ENCODE measurements at regions not wholly inside any gene's neighbourhood (a gene's known extent, or its start where the extent isn't known, plus 50 kb on each side); places are given as distances from the start of the nearest gene placed in this dataset.

DNA sequence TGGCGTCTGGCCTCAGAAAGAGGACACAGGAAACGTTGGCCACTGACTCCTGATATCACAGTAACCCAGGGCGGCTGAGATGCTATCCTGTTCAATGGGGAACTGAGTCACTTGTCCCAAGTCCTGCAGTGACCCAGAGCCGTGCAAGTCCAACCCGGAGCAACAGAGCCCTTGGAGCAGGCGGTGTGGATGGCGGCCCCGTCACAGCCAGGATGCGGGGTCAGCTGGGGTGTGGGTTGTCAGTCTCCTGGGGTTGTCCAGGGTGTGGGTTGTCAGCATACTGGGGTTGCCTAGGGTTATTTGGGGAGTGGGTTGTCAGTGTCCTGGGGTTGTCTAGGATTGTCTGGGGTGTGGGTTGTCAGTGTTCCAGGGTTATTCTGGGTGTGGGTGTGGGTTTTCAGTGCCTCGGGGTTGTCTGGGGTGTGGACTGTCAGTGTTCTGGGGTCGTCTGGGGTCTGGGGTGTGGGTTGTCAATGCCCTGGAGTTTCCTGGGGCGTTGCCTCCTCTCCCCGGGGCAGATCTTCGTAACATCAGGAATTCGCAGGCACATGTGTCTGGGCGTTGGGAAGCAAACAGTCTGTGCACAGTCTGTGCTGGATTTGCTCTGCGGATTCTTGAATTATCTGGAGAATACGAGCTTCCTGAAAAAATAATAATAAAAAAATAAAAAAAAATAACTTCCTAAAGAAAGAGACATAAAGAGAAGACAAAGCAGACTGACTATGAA, 257.5 kb downstream of the PARP8 start:
- Histone ChIP-seq H3K18ac (ENCODE audit: extremely low read depth, low read length) (no peak overlapping the region), H3K27ac (ENCODE audit: low read depth, low read length) (no peak overlapping the region), H3K4ac (replicated peaks; ENCODE audit: insufficient read length, low read depth, low read length) (no peak overlapping the region), H3K4me1 (replicated peaks in 1 of 4; ENCODE audit: control insufficient read depth in 3 of 4, insufficient read depth in 4 of 4, low read length in 3 of 4) (peaks cover 0 to 2% (median 0%) of the 10 kb centered on the region in 4 experiments; a peak in 1 of 7 replicates), H2BK120ac (replicated peaks; ENCODE audit: low read depth, low read length) (no peak overlapping the region), H2BK12ac (ENCODE audit: low read depth, low read length) (no peak overlapping the region), H3K23me2 (ENCODE audit: low read depth, low read length) (no peaks in the 10 kb centered on the region), H2BK20ac (ENCODE audit: low read length) (no peak overlapping the region), H3K9me3 (ENCODE audit: insufficient read depth in 2 of 2, low read depth in 1 of 2, low read length in 1 of 2) (no peaks in the 10 kb centered on the region), H2AFZ (ENCODE audit: low read length) (no peak overlapping the region; the same call in 1 of the 2 replicates), H4K8ac (ENCODE audit: extremely low read depth, insufficient read depth, low read length) (no peak overlapping the region; the same call in 1 of the 2 replicates), H3K23ac (ENCODE audit: insufficient read length) (no peak overlapping the region), H3K4me3 (ENCODE audit: extremely low read depth in 1 of 4, insufficient read depth in 2 of 4, low read depth in 3 of 4, low read length in 4 of 4) (no peak overlapping the region), H4K5ac (ENCODE audit: insufficient read length, low read depth, low read length) (no peak overlapping the region), H3K79me2 (ENCODE audit: control insufficient read depth in 1 of 2, insufficient read depth in 2 of 2, low read length in 2 of 2) (no peaks in the 10 kb centered on the region), H4K91ac (replicated peaks; ENCODE audit: insufficient read length, low read length) (no peak overlapping the region), H4K20me1 (replicated peaks in 1 of 2; ENCODE audit: control insufficient read depth in 1 of 2, insufficient read depth in 2 of 2, low read length in 2 of 2) (no peaks in the 10 kb centered on the region), H2BK15ac (ENCODE audit: low read length) (no peak overlapping the region), H2BK5ac (ENCODE audit: low read depth, low read length) (no peak overlapping the region), H3K36me3 (ENCODE audit: control insufficient read depth in 2 of 4, insufficient read depth in 4 of 4, low read length in 3 of 4) (no peaks in the 10 kb centered on the region), H2AK5ac (ENCODE audit: low read depth, low read length) (no peak overlapping the region), H3K14ac (ENCODE audit: insufficient read length) (no peak overlapping the region), H3K79me1 (ENCODE audit: low read depth, low read length) (no peaks in the 10 kb centered on the region), H3K9ac (replicated peaks in 1 of 4; ENCODE audit: extremely low read depth in 1 of 4, low read depth in 3 of 4, low read length in 3 of 4) (no peak overlapping the region), H3K4me2 (ENCODE audit: insufficient read depth in 1 of 2, low read depth in 2 of 2, low read length in 2 of 2) (no peak overlapping the region), H3K56ac (replicated peaks; ENCODE audit: insufficient read length, low read depth, low read length) (no peak overlapping the region), H3K27me3 (replicated peaks in 1 of 4; ENCODE audit: control insufficient read depth in 3 of 4, extremely low read depth in 1 of 4, insufficient read depth in 3 of 4, low read length in 3 of 4) (no peaks in the 10 kb centered on the region)
- no peak for DNase-seq (ENCODE audit: low read depth in 1 of 2, low spot score in 2 of 2)
- no peak for FAIRE-seq
- TF ChIP-seq CEBPB (IDR thresholded peaks at IDR 0.05; ENCODE audit: low read depth, low read length), result no peak
- TF ChIP-seq KDM4A (IDR thresholded peaks at IDR 0.05; ENCODE audit: low read depth, low read length, severe bottlenecking), result no peak
- TF ChIP-seq CBX8 (IDR thresholded peaks at IDR 0.05; ENCODE audit: borderline replicate concordance, low read depth, low read length), result no peak
- TF ChIP-seq BACH1 (IDR thresholded peaks at IDR 0.05; ENCODE audit: low read length), result no peak
- TF ChIP-seq, protein P1, sequence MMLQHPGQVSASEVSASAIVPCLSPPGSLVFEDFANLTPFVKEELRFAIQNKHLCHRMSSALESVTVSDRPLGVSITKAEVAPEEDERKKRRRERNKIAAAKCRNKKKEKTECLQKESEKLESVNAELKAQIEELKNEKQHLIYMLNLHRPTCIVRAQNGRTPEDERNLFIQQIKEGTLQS (IDR thresholded peaks at IDR 0.05; ENCODE audit: insufficient read depth, low read depth, low read length), result no peak
- TF ChIP-seq NRF1 (IDR thresholded peaks at IDR 0.05; ENCODE audit: low read depth, low read length), result no peak
- no peak for TF ChIP-seq BRCA1 (IDR thresholded peaks at IDR 0.05; ENCODE audit: low read depth, low read length)
- no peak for TF ChIP-seq TEAD4 (IDR thresholded peaks at IDR 0.05; ENCODE audit: low read depth, low read length)
- TF ChIP-seq SAP30 (IDR thresholded peaks at IDR 0.05; ENCODE audit: insufficient read depth, insufficient replicate concordance, low read length), result no peak
- TF ChIP-seq, protein P2, sequence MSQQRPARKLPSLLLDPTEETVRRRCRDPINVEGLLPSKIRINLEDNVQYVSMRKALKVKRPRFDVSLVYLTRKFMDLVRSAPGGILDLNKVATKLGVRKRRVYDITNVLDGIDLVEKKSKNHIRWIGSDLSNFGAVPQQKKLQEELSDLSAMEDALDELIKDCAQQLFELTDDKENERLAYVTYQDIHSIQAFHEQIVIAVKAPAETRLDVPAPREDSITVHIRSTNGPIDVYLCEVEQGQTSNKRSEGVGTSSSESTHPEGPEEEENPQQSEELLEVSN (IDR thresholded peaks at IDR 0.05), result no peak
- no peak for TF ChIP-seq NANOG (IDR thresholded peaks at IDR 0.05; ENCODE audit: insufficient read depth, low read depth, low read length, poor library complexity, severe bottlenecking)
- no peak for TF ChIP-seq SIN3A (conservative IDR thresholded peaks at IDR 0.05 in 1 of 2, IDR thresholded peaks at IDR 0.05 in 1 of 2; ENCODE audit: low read depth in 1 of 2, low read length in 2 of 2)
- WGBS, 2 experiments (ENCODE audit: extremely low coverage in 1 of 2, insufficient coverage in 1 of 2, insufficient read length in 1 of 2, insufficient replicate concordance in 2 of 2, low coverage in 1 of 2, low lambda C conversion rate in 2 of 2, missing lambda C conversion rate in 1 of 2), result 96% methylated on average over 12 of the region's 18 CpGs; no CpG with 5 or more reads in 1 of the 2 experiments
- POLR2A ChIA-PET (ENCODE audit: partially characterized antibody), result no interaction called here
- CTCF ChIA-PET (ENCODE audit: partially characterized antibody), result no interaction called here

Data from H1 (cell line).